Liver (tissue), 8 donors: ENCODE measurements at regions not wholly inside any gene's neighbourhood (a gene's known extent, or its start where the extent isn't known, plus 50 kb on each side); places are given as distances from the start of the nearest gene placed in this dataset.

Experiments
- DNase-seq: peaks from one replicate; pipeline ENCODE4 v3.0.0-alpha.2; 2017; ENCODE audit warnings: low spot score
- H3K27ac ChIP-seq, 2 donors: one replicate each; pipeline ENCODE4 v1.7.0; 2013; ENCODE audit warnings: inconsistent platforms in 2 of 2, low read length in 2 of 2, control low read depth in 1 of 2, low read depth in 1 of 2, mild to moderate bottlenecking in 1 of 2
- H3K27me3 ChIP-seq, 4 donors: one replicate each; pipeline versions ENCODE4 v1.6.1 to v1.7.0; 2013; ENCODE audit warnings: low read length in 3 of 4, inconsistent platforms in 1 of 4, mild to moderate bottlenecking in 1 of 4, moderate library complexity in 1 of 4; ENCODE audit not compliant: control insufficient read depth in 4 of 4, insufficient read depth in 4 of 4
- H3K36me3 ChIP-seq, 4 donors: one replicate each; pipeline versions ENCODE4 v1.6.1 to v1.7.0; 2013; ENCODE audit warnings: low read length in 3 of 4, mild to moderate bottlenecking in 3 of 4, low read depth in 1 of 4, moderate library complexity in 1 of 4; ENCODE audit not compliant: control insufficient read depth in 4 of 4, insufficient read depth in 3 of 4
- H3K4me1 ChIP-seq, 4 donors: one replicate each; pipeline versions ENCODE4 v1.6.1 to v1.7.0; 2013; ENCODE audit warnings: low read length in 3 of 4, mild to moderate bottlenecking in 3 of 4, moderate library complexity in 1 of 4; ENCODE audit not compliant: control insufficient read depth in 4 of 4, insufficient read depth in 4 of 4
- H3K4me3 ChIP-seq, 3 donors: one replicate each; pipeline versions ENCODE4 v1.6.1 to v1.7.0; 2013; ENCODE audit warnings: low read length in 3 of 3, control low read depth in 1 of 3, low read depth in 1 of 3, mild to moderate bottlenecking in 1 of 3
- H3K9ac ChIP-seq, 2 donors: one replicate each; pipeline ENCODE4 v1.7.0; 2013; ENCODE audit warnings: low read length in 2 of 2, mild to moderate bottlenecking in 2 of 2, moderate library complexity in 2 of 2, control low read depth in 1 of 2, low read depth in 1 of 2
- H3K9me3 ChIP-seq, 4 donors: one replicate each; pipeline versions ENCODE4 v1.6.1 to v1.7.0; 2013; ENCODE audit warnings: low read length in 3 of 4; ENCODE audit not compliant: control insufficient read depth in 4 of 4
- CTCF ChIP-seq: fragments of 150-350 bp; IDR thresholded peaks from 2 replicates; pipeline ENCODE4 v1.5.1; 2017; ENCODE audit warnings: improper control_type of control experiment, low read depth, low read length; ENCODE audit not compliant: missing input control
- FOXA1 ChIP-seq: IDR thresholded peaks from 2 replicates; pipeline ENCODE4 v1.6.1; 2016; ENCODE audit warnings: antibody characterized with exemption
- FOXA2 ChIP-seq: IDR thresholded peaks from 2 replicates; pipeline ENCODE4 v1.6.1; 2016; ENCODE audit warnings: antibody characterized with exemption
- GABPA ChIP-seq, 2 donors: IDR thresholded peaks in 1 of 2; conservative IDR thresholded peaks in 1 of 2; 2 replicates each; pipeline ENCODE4 v1.6.1; 2016; ENCODE audit warnings: antibody characterized with exemption in 2 of 2, mild to moderate bottlenecking in 1 of 2, moderate library complexity in 1 of 2
- HNF4A ChIP-seq, 2 donors: conservative IDR thresholded peaks; 2 replicates each; pipeline ENCODE4 v1.6.1; 2016; ENCODE audit warnings: antibody characterized with exemption in 2 of 2, mild to moderate bottlenecking in 2 of 2
- JUND ChIP-seq, 2 donors: IDR thresholded peaks; 2 replicates each; pipeline ENCODE4 v1.6.1; 2016; ENCODE audit warnings: antibody characterized with exemption in 2 of 2
- MAX ChIP-seq: IDR thresholded peaks from 2 replicates; pipeline ENCODE4 v1.6.1; 2016; ENCODE audit warnings: antibody characterized with exemption
- NR2F2 ChIP-seq: IDR thresholded peaks from 2 replicates; pipeline ENCODE4 v1.6.1; 2016; ENCODE audit warnings: antibody characterized with exemption
- RAD21 ChIP-seq, 2 donors: IDR thresholded peaks; 2 replicates each; pipeline ENCODE4 v1.6.1; 2016; ENCODE audit warnings: antibody characterized with exemption in 2 of 2, mild to moderate bottlenecking in 2 of 2
- RXRA ChIP-seq, 2 donors: IDR thresholded peaks; 2 replicates each; pipeline ENCODE4 v1.6.1; 2017 to 2018; ENCODE audit warnings: antibody characterized with exemption in 2 of 2, mild to moderate bottlenecking in 1 of 2
- SP1 ChIP-seq: IDR thresholded peaks from 2 replicates; pipeline ENCODE4 v1.6.1; 2018; ENCODE audit warnings: antibody characterized with exemption, mild to moderate bottlenecking
- TAF1 ChIP-seq: conservative IDR thresholded peaks from 2 replicates; pipeline ENCODE4 v1.6.1; 2016; ENCODE audit warnings: antibody characterized with exemption, mild to moderate bottlenecking
- YY1 ChIP-seq: IDR thresholded peaks from 2 replicates; pipeline ENCODE4 v1.6.1; 2016; ENCODE audit warnings: antibody characterized with exemption, mild to moderate bottlenecking
- ZBTB33 ChIP-seq: IDR thresholded peaks from 2 replicates; pipeline ENCODE4 v1.6.1; 2016; ENCODE audit warnings: antibody characterized with exemption
- WGBS: extraction: QIAGEN DNeasy Blood & Tissue Kit; methylation state at CpG from one replicate; pipeline ENCODE4 v1.1.7; 2013; 5-methylcytosine and 5-hydroxymethylcytosine counted together
- donor health status: healthy.
- donor health status: healthy.
- donor health status: healthy.
- donor health status: healthy.
- donor health status: healthy.

DNA sequence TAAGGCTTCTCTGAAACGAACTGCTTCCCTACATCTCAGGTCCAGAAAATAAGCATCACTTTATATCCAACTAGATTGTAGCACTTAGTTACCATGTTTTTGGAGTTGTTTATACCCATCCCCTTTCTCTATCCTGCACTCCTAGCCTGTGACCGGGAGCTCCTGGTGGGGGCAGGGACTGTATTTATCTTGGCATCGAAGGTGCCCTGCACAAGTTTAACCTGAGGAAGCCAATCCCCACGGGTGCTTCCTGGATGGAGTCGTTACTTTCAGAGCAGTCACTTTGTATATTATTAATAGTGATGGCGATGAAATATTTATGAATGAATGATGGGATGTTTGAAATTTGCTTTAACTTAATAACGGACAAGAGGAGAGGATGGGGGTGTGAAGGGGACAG, 73.9 kb downstream of the KLHDC7A start:
- Histone ChIP-seq H3K27me3 (peaks cover 0 to 7% (median 4%) of the 10 kb centered on the region in 4 donors), H3K9me3 (no peaks in the 10 kb centered on the region), H3K36me3 (no peaks in the 10 kb centered on the region), H3K4me3 (no peak overlapping the region), H3K27ac (no peak overlapping the region), H3K9ac (no peak overlapping the region), H3K4me1 (no peaks in the 10 kb centered on the region)
- TF ChIP-seq FOXA1, result no peak
- no peak for TF ChIP-seq RAD21 (IDR thresholded peaks at IDR 0.05)
- TF ChIP-seq YY1, result no peak
- TF ChIP-seq GABPA (IDR thresholded peaks at IDR 0.05 in 1 of 2, conservative IDR thresholded peaks at IDR 0.05 in 1 of 2), result no peak
- 39% methylated on average over 7 of the region's 7 CpGs for WGBS
- DNase-seq, result no peak

- no peak for DNase-seq
- H3K9me3 ChIP-seq, result no peaks in the 10 kb centered on the region
- no peak overlapping the region for H3K27ac ChIP-seq
- 72% methylated on average over 5 of the region's 5 CpGs for WGBS
- no peaks in the 10 kb centered on the region for H3K36me3 ChIP-seq
- H3K4me3 ChIP-seq, result no peak overlapping the region
- H3K27me3 ChIP-seq, result peaks cover 0 to 11% (median 4%) of the 10 kb centered on the region in 4 donors
- H3K9ac ChIP-seq, result no peak overlapping the region
- H3K4me1 ChIP-seq, result no peaks in the 10 kb centered on the region
- no peak for TF ChIP-seq NR2F2
- no peak for TF ChIP-seq MAX
- no peak for TF ChIP-seq ZBTB33
- TF ChIP-seq RAD21 (IDR thresholded peaks at IDR 0.05), result no peak
- TF ChIP-seq YY1, result no peak
- TF ChIP-seq FOXA2, result no peak
- TF ChIP-seq GABPA (IDR thresholded peaks at IDR 0.05 in 1 of 2, conservative IDR thresholded peaks at IDR 0.05 in 1 of 2), result no peak
- TF ChIP-seq JUND (IDR thresholded peaks at IDR 0.05), result no peak
- no peak for TF ChIP-seq SP1
- TF ChIP-seq TAF1, result no peak
- no peak for TF ChIP-seq FOXA1
Measured at GRCh38 chr1:18555036-18555435, 74.3 kb downstream of the KLHDC7A start.

DNA sequence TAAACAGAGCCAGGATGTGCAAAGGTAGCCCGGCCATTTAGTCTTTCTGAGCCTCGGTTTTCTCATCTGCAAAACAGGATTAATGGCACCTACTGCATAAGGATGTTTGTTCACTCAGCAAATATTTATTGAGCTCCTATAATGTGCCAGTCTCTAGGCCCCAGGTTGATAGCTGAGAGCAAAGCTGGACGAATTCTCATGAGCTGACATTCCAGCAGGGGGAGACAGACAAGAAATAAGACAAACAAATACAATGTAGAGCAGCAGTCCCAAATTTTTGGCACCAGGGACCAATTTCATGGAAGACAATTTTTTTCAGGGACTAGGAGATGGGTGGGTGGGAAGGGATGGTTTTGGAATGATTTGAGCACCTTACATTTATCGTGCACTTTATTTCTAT, 74.3 kb upstream of the PAX7 start:
- WGBS, result 57% methylated on average over 4 of the region's 4 CpGs
- Histone ChIP-seq H3K4me1 (no peaks in the 10 kb centered on the region), H3K36me3 (no peaks in the 10 kb centered on the region), H3K27me3 (peaks cover 0 to 11% (median 4%) of the 10 kb centered on the region in 4 donors), H3K27ac (no peak overlapping the region), H3K4me3 (no peak overlapping the region), H3K9me3 (no peaks in the 10 kb centered on the region), H3K9ac (no peak overlapping the region)
- no peak for TF ChIP-seq JUND (IDR thresholded peaks at IDR 0.05)
- TF ChIP-seq RAD21 (IDR thresholded peaks at IDR 0.05), result peak in 1 of 2 donors; percentile 40
- no peak for TF ChIP-seq TAF1
- peak; percentile 31 for TF ChIP-seq CTCF
- TF ChIP-seq RXRA (IDR thresholded peaks at IDR 0.05), result no peak
- TF ChIP-seq FOXA2, result no peak
- TF ChIP-seq HNF4A (conservative IDR thresholded peaks at IDR 0.05), result no peak
- no peak for TF ChIP-seq FOXA1
- DNase-seq, result no peak
